ENCODE measurements at regions not wholly inside any gene's neighbourhood (a gene's known extent, or its start where the extent isn't known, plus 50 kb on each side); places are given as distances from the start of the nearest gene placed in this dataset.

DNA sequence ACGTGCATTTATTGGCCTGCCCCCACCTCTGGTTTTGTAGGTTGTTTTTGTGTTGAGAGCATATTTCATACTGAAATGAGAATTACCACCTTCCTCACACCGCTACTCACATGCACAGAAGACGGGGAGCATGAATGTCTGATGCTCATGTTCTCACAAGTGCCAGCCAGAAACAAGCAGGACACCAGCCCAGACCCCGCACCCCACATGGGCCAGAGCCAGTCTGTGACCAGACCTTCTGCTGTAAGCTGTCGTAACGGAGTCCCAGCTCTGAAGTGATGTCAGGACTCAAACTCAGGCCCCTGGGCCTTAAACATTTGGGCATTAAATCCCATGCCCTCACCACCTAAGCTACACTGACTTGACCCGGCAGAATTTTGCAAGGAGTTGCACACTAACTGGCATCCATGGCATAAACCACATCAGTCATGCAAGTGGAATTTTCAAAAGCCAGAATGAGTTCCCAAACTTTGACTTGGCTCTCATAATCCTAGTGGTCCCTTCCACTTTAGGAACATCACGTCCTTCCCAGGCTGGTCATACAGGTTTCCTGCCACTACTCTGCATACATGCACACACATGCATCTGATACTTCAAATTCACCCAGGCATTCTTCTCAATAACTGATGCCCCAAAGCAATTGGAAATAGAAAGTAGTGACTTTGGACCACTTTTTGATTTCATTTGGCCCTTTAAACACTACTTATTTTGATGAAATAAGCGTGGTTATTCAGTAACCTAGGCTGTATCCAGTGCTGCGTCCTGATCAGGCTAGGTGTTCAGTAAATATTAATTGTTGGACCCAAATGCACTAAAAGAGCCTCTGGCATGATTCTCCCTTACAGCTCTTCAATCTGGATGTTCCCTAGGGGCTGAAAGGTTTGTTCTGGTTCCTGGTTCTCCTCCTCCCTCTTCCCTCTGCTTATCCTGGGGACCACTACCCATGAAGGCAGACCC, 223.1 kb upstream of the ID2 start:
- TF ChIP-seq POLR2AphosphoS5 (IDR thresholded peaks at IDR 0.05; ENCODE audit: low read depth, low read length) (no peak), SRF (IDR thresholded peaks at IDR 0.05; ENCODE audit: low read depth) (no peak), TCF7L2 (IDR thresholded peaks at IDR 0.05; ENCODE audit: borderline replicate concordance, extremely low read depth, insufficient read depth, insufficient read length) (no peak), POLR2A (IDR thresholded peaks at IDR 0.05; ENCODE audit: borderline replicate concordance, extremely low read depth, insufficient read depth, insufficient read length) (no peak), JUND (IDR thresholded peaks at IDR 0.05) (no peak), SP1 (IDR thresholded peaks at IDR 0.05; ENCODE audit: low read depth) (no peak)
- TF ChIP-seq, protein P1, sequence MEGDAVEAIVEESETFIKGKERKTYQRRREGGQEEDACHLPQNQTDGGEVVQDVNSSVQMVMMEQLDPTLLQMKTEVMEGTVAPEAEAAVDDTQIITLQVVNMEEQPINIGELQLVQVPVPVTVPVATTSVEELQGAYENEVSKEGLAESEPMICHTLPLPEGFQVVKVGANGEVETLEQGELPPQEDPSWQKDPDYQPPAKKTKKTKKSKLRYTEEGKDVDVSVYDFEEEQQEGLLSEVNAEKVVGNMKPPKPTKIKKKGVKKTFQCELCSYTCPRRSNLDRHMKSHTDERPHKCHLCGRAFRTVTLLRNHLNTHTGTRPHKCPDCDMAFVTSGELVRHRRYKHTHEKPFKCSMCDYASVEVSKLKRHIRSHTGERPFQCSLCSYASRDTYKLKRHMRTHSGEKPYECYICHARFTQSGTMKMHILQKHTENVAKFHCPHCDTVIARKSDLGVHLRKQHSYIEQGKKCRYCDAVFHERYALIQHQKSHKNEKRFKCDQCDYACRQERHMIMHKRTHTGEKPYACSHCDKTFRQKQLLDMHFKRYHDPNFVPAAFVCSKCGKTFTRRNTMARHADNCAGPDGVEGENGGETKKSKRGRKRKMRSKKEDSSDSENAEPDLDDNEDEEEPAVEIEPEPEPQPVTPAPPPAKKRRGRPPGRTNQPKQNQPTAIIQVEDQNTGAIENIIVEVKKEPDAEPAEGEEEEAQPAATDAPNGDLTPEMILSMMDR (IDR thresholded peaks at IDR 0.05 in 2 of 3, conservative IDR thresholded peaks at IDR 0.05 in 1 of 3; ENCODE audit: borderline replicate concordance in 1 of 3, insufficient read depth in 1 of 3, low read depth in 2 of 3, low read length in 2 of 3) = no peak
